HFFc6 (cell line): ENCODE measurements at regions not wholly inside any gene's neighbourhood (a gene's known extent, or its start where the extent isn't known, plus 50 kb on each side); places are given as distances from the start of the nearest gene placed in this dataset.

Experiments
- DNase-seq: peaks from one replicate; pipeline ENCODE4 v3.0.0-alpha.2; 2018
- H3K27ac Mint-ChIP-seq: 2 replicates; pipeline ENCODE4 v1.8.0; 2020; ENCODE audit warnings: mild to moderate bottlenecking, mixed read lengths
- H3K27me3 Mint-ChIP-seq: 2 replicates; pipeline ENCODE4 v1.8.0; 2021; ENCODE audit warnings: mild to moderate bottlenecking, moderate library complexity, mixed read lengths; ENCODE audit not compliant: insufficient read depth
- H3K36me3 Mint-ChIP-seq: 2 replicates; pipeline ENCODE4 v1.8.0; 2021; ENCODE audit warnings: low read depth, mixed read lengths
- H3K4me1 Mint-ChIP-seq: 2 replicates; pipeline ENCODE4 v1.8.0; 2020; ENCODE audit warnings: low read depth, mixed read lengths
- H3K4me3 Mint-ChIP-seq: 2 replicates; pipeline ENCODE4 v1.8.0; 2020; ENCODE audit warnings: mild to moderate bottlenecking, moderate library complexity, mixed read lengths
- H3K9me3 Mint-ChIP-seq: 2 replicates; pipeline ENCODE4 v1.8.0; 2020; ENCODE audit warnings: mild to moderate bottlenecking, mixed read lengths
- TF ChIP-seq, protein P1 (sequence below): fragments of 200-600 bp; sonication (generic); IDR thresholded peaks from 2 replicates; pipeline ENCODE4 v1.5.0; 2021; ENCODE audit warnings: antibody characterized with exemption, mild to moderate bottlenecking

DNA sequence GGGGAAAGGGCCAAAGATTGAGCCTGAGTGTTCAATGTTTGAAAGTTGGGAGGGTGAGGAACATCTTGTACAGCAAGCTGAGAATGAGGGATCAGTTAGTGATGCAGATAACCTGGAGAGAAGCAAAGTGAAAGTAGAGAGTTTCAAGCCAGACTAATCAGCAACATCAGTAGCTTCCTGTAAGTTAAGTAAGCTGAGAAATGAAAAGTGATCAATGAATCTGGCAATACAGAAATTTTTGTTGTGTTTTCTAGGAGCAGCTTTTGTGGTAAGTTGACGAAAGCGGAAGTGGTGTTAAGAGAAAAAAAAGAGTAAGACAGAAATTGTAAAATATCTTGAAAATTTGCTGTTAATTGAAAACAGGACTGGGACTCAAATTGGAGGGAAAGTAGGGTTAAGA, 855.5 kb upstream of the MAP3K7 start:
- Mint-ChIP-seq H3K4me1 (no peaks in the 10 kb centered on the region), H3K36me3 (0 out of 2 replicates have a peak, but pooled peaks cover 4% of the 10 kb centered on the region), H3K27me3 (no peaks in the 10 kb centered on the region), H3K27ac (no peak overlapping the region), H3K9me3 (peaks cover 42% of the 10 kb centered on the region), H3K4me3 (no peak overlapping the region)
- DNase-seq = no peak
- TF ChIP-seq, protein P1, sequence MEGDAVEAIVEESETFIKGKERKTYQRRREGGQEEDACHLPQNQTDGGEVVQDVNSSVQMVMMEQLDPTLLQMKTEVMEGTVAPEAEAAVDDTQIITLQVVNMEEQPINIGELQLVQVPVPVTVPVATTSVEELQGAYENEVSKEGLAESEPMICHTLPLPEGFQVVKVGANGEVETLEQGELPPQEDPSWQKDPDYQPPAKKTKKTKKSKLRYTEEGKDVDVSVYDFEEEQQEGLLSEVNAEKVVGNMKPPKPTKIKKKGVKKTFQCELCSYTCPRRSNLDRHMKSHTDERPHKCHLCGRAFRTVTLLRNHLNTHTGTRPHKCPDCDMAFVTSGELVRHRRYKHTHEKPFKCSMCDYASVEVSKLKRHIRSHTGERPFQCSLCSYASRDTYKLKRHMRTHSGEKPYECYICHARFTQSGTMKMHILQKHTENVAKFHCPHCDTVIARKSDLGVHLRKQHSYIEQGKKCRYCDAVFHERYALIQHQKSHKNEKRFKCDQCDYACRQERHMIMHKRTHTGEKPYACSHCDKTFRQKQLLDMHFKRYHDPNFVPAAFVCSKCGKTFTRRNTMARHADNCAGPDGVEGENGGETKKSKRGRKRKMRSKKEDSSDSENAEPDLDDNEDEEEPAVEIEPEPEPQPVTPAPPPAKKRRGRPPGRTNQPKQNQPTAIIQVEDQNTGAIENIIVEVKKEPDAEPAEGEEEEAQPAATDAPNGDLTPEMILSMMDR = no peak

GRCh38 chr6:91438570-91438969, 851.7 kb upstream of the MAP3K7 start:
- H3K9me3 Mint-ChIP-seq = peaks cover 48% of the 10 kb centered on the region
- no peak for DNase-seq

DNA sequence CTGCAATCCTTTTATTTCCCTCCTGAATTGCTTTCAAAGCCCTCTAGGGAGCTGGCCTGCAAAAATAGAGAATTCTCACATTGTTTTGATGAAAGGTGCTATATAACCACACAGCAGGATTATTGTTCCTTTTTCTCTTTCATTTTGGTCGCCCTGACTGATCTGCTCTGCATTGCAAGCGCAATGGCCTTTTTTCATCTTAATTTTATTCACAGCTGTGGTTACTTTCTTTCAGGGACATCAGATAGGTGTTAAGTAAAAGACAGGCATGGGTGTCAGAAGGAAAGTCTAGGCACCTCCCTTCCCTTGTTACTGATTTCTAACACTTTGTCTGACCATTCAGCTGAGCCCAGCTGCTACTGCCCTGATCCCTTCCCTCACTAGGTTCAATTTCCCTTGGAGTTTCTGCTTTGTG, 850.5 kb upstream of the MAP3K7 start:
- Mint-ChIP-seq H3K27ac (no peak overlapping the region), H3K36me3 (0 out of 2 replicates have a peak, but pooled peaks cover 3% of the 10 kb centered on the region), H3K4me1 (no peaks in the 10 kb centered on the region), H3K27me3 (no peaks in the 10 kb centered on the region), H3K4me3 (no peak overlapping the region), H3K9me3 (peaks cover 44% of the 10 kb centered on the region)
- DNase-seq = no peak
- TF ChIP-seq, protein P1 = no peak

More at GRCh38 chr6:91438570-91438969, 851.7 kb upstream of the MAP3K7 start:
- 0 out of 2 replicates have a peak, but pooled peaks cover 4% of the 10 kb centered on the region for H3K36me3 Mint-ChIP-seq
- H3K27ac Mint-ChIP-seq = no peak overlapping the region
- no peaks in the 10 kb centered on the region for H3K27me3 Mint-ChIP-seq
- H3K4me3 Mint-ChIP-seq = no peak overlapping the region
- H3K4me1 Mint-ChIP-seq = no peaks in the 10 kb centered on the region
- TF ChIP-seq, protein P1 = no peak

GRCh38 chr6:91436448-91436847, 849.6 kb upstream of the MAP3K7 start:
- H3K9me3 Mint-ChIP-seq = peaks cover 44% of the 10 kb centered on the region
- no peaks in the 10 kb centered on the region for H3K36me3 Mint-ChIP-seq
- no peaks in the 10 kb centered on the region for H3K4me1 Mint-ChIP-seq
- DNase-seq = no peak
- H3K27ac Mint-ChIP-seq = no peak overlapping the region
- TF ChIP-seq, protein P1 = no peak
- H3K4me3 Mint-ChIP-seq = no peak overlapping the region
- no peaks in the 10 kb centered on the region for H3K27me3 Mint-ChIP-seq

GRCh38 chr6:91435630-91436029, 848.8 kb upstream of the MAP3K7 start:
- H3K9me3 Mint-ChIP-seq = peaks cover 52% of the 10 kb centered on the region

More at GRCh38 chr6:91435630-91436029, 848.8 kb upstream of the MAP3K7 start:
- H3K4me3 Mint-ChIP-seq = no peak overlapping the region
- no peak for DNase-seq
- H3K27ac Mint-ChIP-seq = no peak overlapping the region
- no peaks in the 10 kb centered on the region for H3K4me1 Mint-ChIP-seq
- H3K36me3 Mint-ChIP-seq = no peaks in the 10 kb centered on the region
- TF ChIP-seq, protein P1 = no peak
- H3K27me3 Mint-ChIP-seq = no peaks in the 10 kb centered on the region
